CD14-positive monocyte (primary cell): ENCODE measurements at regions not wholly inside any gene's neighbourhood (a gene's known extent, or its start where the extent isn't known, plus 50 kb on each side); places are given as distances from the start of the nearest gene placed in this dataset.

Experiments used
- DNase-seq, 3 donors: peaks; one replicate each; pipeline ENCODE4 v3.0.0-alpha.2; 2011 to 2022
- H2AFZ ChIP-seq: 2 replicates; pipeline ENCODE4 v1.6.0; 2012; ENCODE audit warnings: mild to moderate bottlenecking, low read depth, low read length, inconsistent platforms; ENCODE audit not compliant: insufficient read depth, poor library complexity, severe bottlenecking
- H3K27ac ChIP-seq, 2 donors: 1 replicate in 1 of 2; 2 replicates in 1 of 2; pipeline ENCODE4 v1.5.1; 2012 to 2013; ENCODE audit warnings: low read length in 2 of 2, control low read depth in 1 of 2, inconsistent platforms in 1 of 2, low read depth in 1 of 2, mild to moderate bottlenecking in 1 of 2
- H3K27me3 ChIP-seq, 2 donors: one replicate each; pipeline versions ENCODE4 v1.6.0 to v1.6.1; 2011 to 2013; ENCODE audit warnings: low read length in 2 of 2; ENCODE audit not compliant: control insufficient read depth in 2 of 2, insufficient read depth in 2 of 2
- H3K36me3 ChIP-seq, 2 donors: replicated peaks in 1 of 2; 1 replicate in 1 of 2; 2 replicates in 1 of 2; pipeline versions ENCODE4 v1.5.1 to v1.6.1; 2012 to 2013; ENCODE audit warnings: low read length in 2 of 2, control low read depth in 1 of 2, inconsistent platforms in 1 of 2, mild to moderate bottlenecking in 1 of 2; ENCODE audit not compliant: insufficient read depth in 2 of 2, control insufficient read depth in 1 of 2
- H3K4me1 ChIP-seq, 2 donors: 1 replicate in 1 of 2; 2 replicates in 1 of 2; pipeline versions ENCODE4 v1.5.1 to v1.6.1; 2012 to 2013; ENCODE audit warnings: low read length in 2 of 2, control low read depth in 1 of 2, inconsistent platforms in 1 of 2, mild to moderate bottlenecking in 1 of 2, moderate library complexity in 1 of 2; ENCODE audit not compliant: insufficient read depth in 2 of 2, control insufficient read depth in 1 of 2
- H3K4me2 ChIP-seq: replicated peaks from 2 replicates; pipeline ENCODE3; 2012; ENCODE audit warnings: low read length, moderate library complexity, mild to moderate bottlenecking; ENCODE audit not compliant: poor library complexity, severe bottlenecking; ENCODE audit errors: extremely low read depth
- H3K4me3 ChIP-seq, 3 experiments: fragments of 200-600 bp in 1 of 3; sonication (generic) in 1 of 3; replicated peaks in 1 of 3; 1 replicate in 2 of 3; 2 replicates in 1 of 3; pipeline ENCODE4 v1.5.1; 2011 to 2013; ENCODE audit warnings: low read length in 3 of 3, mild to moderate bottlenecking in 3 of 3, control low read depth in 2 of 3, low read depth in 2 of 3, inconsistent platforms in 1 of 3, moderate library complexity in 1 of 3
- H3K79me2 ChIP-seq: 2 replicates; pipeline ENCODE4 v1.6.0; 2012; ENCODE audit warnings: mild to moderate bottlenecking, control low read depth, inconsistent platforms, low read length, moderate library complexity; ENCODE audit not compliant: insufficient read depth
- H3K9ac ChIP-seq: 2 replicates; pipeline ENCODE4 v1.6.0; 2017; ENCODE audit warnings: low read length, mild to moderate bottlenecking; ENCODE audit not compliant: insufficient read depth, poor library complexity, severe bottlenecking
- H3K9me3 ChIP-seq, 2 donors: replicated peaks in 1 of 2; 1 replicate in 1 of 2; 2 replicates in 1 of 2; pipeline versions ENCODE4 v1.5.1 to v1.6.1; 2012 to 2013; ENCODE audit warnings: low read length in 2 of 2, control low read depth in 1 of 2; ENCODE audit not compliant: control insufficient read depth in 1 of 2, insufficient read depth in 1 of 2
- H4K20me1 ChIP-seq: 2 replicates; pipeline ENCODE4 v1.6.0; 2012; ENCODE audit warnings: mild to moderate bottlenecking, low read length, control low read depth, moderate library complexity; ENCODE audit not compliant: insufficient read depth
- H3K27ac Mint-ChIP-seq, 7 donors: one replicate each; pipeline ENCODE4 v1.8.0; 2020; ENCODE audit warnings: mild to moderate bottlenecking in 7 of 7, mixed read lengths in 7 of 7, moderate library complexity in 6 of 7, inconsistent platforms in 2 of 7
- H3K27me3 Mint-ChIP-seq, 3 donors: one replicate each; pipeline ENCODE4 v1.8.0; 2021 to 2022; ENCODE audit warnings: low read depth in 3 of 3, mild to moderate bottlenecking in 3 of 3, mixed read lengths in 3 of 3, moderate library complexity in 3 of 3, inconsistent platforms in 1 of 3
- H3K36me3 Mint-ChIP-seq, 2 donors: one replicate each; pipeline ENCODE4 v1.8.0; 2020; ENCODE audit warnings: mixed read lengths in 2 of 2, inconsistent platforms in 1 of 2, mild to moderate bottlenecking in 1 of 2
- H3K4me1 Mint-ChIP-seq: one replicate; pipeline ENCODE4 v1.8.0; 2020; ENCODE audit warnings: mild to moderate bottlenecking, mixed read lengths
- H3K4me3 Mint-ChIP-seq, 2 donors: one replicate each; pipeline ENCODE4 v1.8.0; 2020; ENCODE audit warnings: mild to moderate bottlenecking in 2 of 2, mixed read lengths in 2 of 2, moderate library complexity in 1 of 2
- H3K9me3 Mint-ChIP-seq, 7 donors: one replicate each; pipeline ENCODE4 v1.8.0; 2020 to 2022; ENCODE audit warnings: mixed read lengths in 7 of 7, mild to moderate bottlenecking in 6 of 7, moderate library complexity in 6 of 7, inconsistent platforms in 2 of 7
- WGBS: methylation state at CpG from one replicate; pipeline ENCODE4 v1.1.5; 2013; ENCODE audit warnings: missing lambda C conversion rate; ENCODE audit not compliant: insufficient coverage; 5-methylcytosine and 5-hydroxymethylcytosine counted together
- intact Hi-C, 2 donors: fragments of 100-400 bp; cut with micrococcal nuclease; formaldehyde crosslinking; loops; one replicate each; pipeline versions ENCODE4 v1.15.0 to v1.15.1; 2023
- TF ChIP-seq, protein P1 (sequence below): fragments of 200-600 bp; IDR thresholded peaks from one replicate; pipeline ENCODE4 v1.8.0; 2022; ENCODE audit warnings: antibody characterized with exemption, mild to moderate bottlenecking

DNA sequence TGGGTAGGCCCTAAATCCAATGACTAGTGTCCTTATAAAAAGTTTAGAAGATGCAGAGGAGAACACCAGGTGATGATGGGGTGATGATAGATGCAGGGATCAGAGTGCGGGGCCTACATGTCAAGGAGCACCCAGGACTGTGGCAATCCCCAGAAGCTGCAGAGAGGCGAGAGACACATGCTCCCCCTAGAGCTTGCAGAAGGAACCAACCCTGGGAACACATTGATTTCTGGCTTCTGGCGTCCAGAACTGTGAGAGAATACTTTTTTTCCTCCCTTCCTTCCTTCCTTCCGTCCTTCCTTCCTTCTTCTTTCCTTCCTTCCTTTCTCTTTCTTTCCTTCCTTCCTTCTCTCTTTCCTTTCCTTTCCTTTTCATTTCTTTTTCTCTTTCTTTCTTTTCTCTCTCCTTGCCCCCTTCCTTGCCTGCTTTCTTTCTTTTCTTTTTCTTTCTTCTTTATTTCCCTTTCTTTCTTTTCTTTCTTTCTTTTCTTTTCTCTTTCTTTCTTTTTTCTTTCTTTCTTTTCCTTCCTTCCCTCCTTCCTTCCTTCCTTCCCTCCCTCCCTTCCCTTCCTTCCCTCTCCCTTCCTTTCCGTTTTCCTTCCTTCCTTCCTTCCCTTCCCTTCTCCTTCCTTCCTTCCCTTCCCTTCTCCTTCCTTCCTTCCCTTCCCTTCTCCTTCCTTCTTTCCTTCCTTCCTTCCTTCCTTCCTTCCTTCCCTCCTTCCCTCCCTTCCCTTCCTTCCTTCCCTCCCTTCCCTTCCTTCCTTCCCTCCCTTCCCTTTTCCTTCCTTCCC lies 134.3 kb downstream of the HAPSTR1 start:
- TF ChIP-seq, protein P1, sequence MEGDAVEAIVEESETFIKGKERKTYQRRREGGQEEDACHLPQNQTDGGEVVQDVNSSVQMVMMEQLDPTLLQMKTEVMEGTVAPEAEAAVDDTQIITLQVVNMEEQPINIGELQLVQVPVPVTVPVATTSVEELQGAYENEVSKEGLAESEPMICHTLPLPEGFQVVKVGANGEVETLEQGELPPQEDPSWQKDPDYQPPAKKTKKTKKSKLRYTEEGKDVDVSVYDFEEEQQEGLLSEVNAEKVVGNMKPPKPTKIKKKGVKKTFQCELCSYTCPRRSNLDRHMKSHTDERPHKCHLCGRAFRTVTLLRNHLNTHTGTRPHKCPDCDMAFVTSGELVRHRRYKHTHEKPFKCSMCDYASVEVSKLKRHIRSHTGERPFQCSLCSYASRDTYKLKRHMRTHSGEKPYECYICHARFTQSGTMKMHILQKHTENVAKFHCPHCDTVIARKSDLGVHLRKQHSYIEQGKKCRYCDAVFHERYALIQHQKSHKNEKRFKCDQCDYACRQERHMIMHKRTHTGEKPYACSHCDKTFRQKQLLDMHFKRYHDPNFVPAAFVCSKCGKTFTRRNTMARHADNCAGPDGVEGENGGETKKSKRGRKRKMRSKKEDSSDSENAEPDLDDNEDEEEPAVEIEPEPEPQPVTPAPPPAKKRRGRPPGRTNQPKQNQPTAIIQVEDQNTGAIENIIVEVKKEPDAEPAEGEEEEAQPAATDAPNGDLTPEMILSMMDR = no peak
- no peak overlapping the region for H3K9ac ChIP-seq
- H3K4me2 ChIP-seq = no peak overlapping the region
- no peak overlapping the region for H3K4me3 ChIP-seq
- Mint-ChIP-seq H3K4me3 (no peak overlapping the region), H3K27me3 (peaks cover 4 to 6% (median 5%) of the 10 kb centered on the region in 3 donors), H3K9me3 (peaks cover 0 to 5% (median 0%) of the 10 kb centered on the region in 7 donors), H3K27ac (no peak overlapping the region), H3K4me1 (no peaks in the 10 kb centered on the region), H3K36me3 (no peaks in the 10 kb centered on the region)
- H3K36me3 ChIP-seq = no peaks in the 10 kb centered on the region
- H3K9me3 ChIP-seq = no peaks in the 10 kb centered on the region
- no peak overlapping the region for H3K27ac ChIP-seq
- no peaks in the 10 kb centered on the region for H4K20me1 ChIP-seq
- 36% methylated on average over 5 of the region's 5 CpGs for WGBS
- H3K27me3 ChIP-seq = no peaks in the 10 kb centered on the region
- H2AFZ ChIP-seq = no peak overlapping the region
- H3K4me1 ChIP-seq = no peaks in the 10 kb centered on the region
- intact Hi-C loops = no loop called here
- no peak for DNase-seq
- H3K79me2 ChIP-seq = no peaks in the 10 kb centered on the region

DNA sequence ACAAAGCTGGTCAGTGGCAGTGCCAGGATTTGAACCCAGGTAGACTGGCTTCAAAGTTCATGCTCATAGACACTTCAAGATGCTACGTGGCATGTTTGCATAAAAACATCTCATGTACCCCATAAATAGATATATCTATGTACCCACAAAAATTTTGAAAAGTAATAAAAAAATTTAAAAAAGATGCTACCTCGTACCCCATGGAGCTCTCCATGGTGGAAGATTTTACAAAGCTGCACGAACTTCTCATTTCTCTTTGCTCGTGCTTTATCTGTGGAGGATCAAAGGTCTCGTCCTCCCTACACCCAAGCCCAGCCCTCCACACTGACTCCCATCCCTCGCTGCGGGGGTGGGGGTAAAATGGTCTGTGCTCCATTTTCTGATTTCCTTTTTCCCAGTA lies 135.5 kb downstream of the HAPSTR1 start:
- intact Hi-C loops = no loop called here
- H3K4me1 ChIP-seq = no peaks in the 10 kb centered on the region
- H3K79me2 ChIP-seq = no peaks in the 10 kb centered on the region
- TF ChIP-seq, protein P1 = no peak
- Mint-ChIP-seq H3K36me3 (no peaks in the 10 kb centered on the region), H3K4me3 (no peak overlapping the region), H3K27ac (no peak overlapping the region), H3K9me3 (peaks cover 0 to 5% (median 0%) of the 10 kb centered on the region in 7 donors), H3K4me1 (no peaks in the 10 kb centered on the region), H3K27me3 (peaks cover 6 to 9% (median 8%) of the 10 kb centered on the region in 3 donors)
- H3K9ac ChIP-seq = no peak overlapping the region
- no peaks in the 10 kb centered on the region for H3K36me3 ChIP-seq
- H3K9me3 ChIP-seq = no peaks in the 10 kb centered on the region
- no peak overlapping the region for H2AFZ ChIP-seq
- no peaks in the 10 kb centered on the region for H3K27me3 ChIP-seq
- no peak overlapping the region for H3K27ac ChIP-seq
- 66% methylated on average over 3 of the region's 7 CpGs for WGBS
- H3K4me3 ChIP-seq = no peak overlapping the region
- DNase-seq = no peak
- no peaks in the 10 kb centered on the region for H4K20me1 ChIP-seq
- H3K4me2 ChIP-seq = no peak overlapping the region
